Muscle of leg (tissue), 3 donors: ENCODE measurements at regions not wholly inside any gene's neighbourhood (a gene's known extent, or its start where the extent isn't known, plus 50 kb on each side); places are given as distances from the start of the nearest gene placed in this dataset.
"Not testable (repeated sequence)": the region's sequence is repeated elsewhere in the genome, so short reads cannot be mapped to it uniquely, and the experiment has no call there.

Experiments used
- DNase-seq: peaks from one replicate; pipeline ENCODE4 v3.0.0; 2013
- H3K27ac ChIP-seq: one replicate; pipeline ENCODE4 v1.5.1; 2013; ENCODE audit warnings: mild to moderate bottlenecking, low read length, control low read depth
- H3K27me3 ChIP-seq: one replicate; pipeline ENCODE4 v1.6.1; 2013; ENCODE audit warnings: low read length; ENCODE audit not compliant: control insufficient read depth, insufficient read depth
- H3K36me3 ChIP-seq: one replicate; pipeline ENCODE4 v1.6.1; 2013; ENCODE audit warnings: low read length; ENCODE audit not compliant: control insufficient read depth, insufficient read depth
- H3K4me1 ChIP-seq: one replicate; pipeline ENCODE4 v1.6.1; 2013; ENCODE audit warnings: low read length; ENCODE audit not compliant: control insufficient read depth, insufficient read depth
- H3K4me3 ChIP-seq: one replicate; pipeline ENCODE4 v1.5.1; 2013; ENCODE audit warnings: low read length, control low read depth
- H3K9me3 ChIP-seq: replicated peaks from 2 replicates; pipeline ENCODE4 v1.6.1; 2013; ENCODE audit warnings: low read depth, low read length; ENCODE audit not compliant: control insufficient read depth
- WGBS: methylation state at CpG from one replicate; pipeline ENCODE4 v1.1.5; 2013; ENCODE audit warnings: missing lambda C conversion rate; ENCODE audit not compliant: insufficient coverage; 5-methylcytosine and 5-hydroxymethylcytosine counted together

DNA sequence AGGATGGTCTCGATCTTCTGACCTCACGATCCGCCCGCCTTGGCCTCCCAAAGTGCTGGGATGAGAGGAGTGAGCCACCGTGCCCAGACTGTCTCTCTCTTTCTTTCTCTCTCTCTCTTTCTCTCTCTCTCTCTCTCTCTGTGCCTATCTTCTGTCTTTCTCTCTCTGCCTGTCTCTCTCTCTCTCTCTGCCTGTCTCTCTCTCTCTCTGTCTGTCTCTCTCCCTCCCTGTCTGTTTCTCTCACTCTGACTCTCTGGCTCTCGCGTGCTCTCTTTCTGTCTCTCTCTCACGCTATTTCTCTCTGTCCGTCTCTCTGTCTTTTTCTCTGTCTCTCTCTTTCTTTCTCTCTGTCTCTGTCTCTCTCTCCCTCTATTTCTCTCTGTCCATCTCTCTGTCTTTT is 3911.2 kb upstream of the OR11H1 start:
- Histone ChIP-seq H3K36me3 (no peaks in the 10 kb centered on the region), H3K4me3 (no peak overlapping the region), H3K27me3 (no peaks in the 10 kb centered on the region), H3K27ac (no peak overlapping the region), H3K9me3 (peaks cover 60% of the 10 kb centered on the region), H3K4me1 (no peaks in the 10 kb centered on the region)
- no peak for DNase-seq
- 86% methylated on average over 9 of the region's 9 CpGs for WGBS

DNA sequence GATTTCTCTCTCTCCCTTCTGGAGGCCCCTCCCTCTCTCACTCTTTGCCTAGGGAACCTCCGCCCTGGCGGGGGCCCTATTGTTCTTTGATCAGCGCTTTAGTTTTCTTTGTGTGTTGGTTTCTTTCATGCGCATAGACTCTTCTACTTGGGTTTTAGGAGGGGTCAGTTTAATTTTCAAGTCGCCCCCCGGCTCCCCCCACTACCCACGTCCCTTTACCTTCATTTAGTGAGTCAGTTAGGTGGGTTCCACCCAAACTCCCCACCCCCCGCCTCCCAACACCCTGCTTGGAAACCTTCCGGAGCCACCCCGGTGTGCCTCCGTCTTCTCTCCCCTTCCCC is 3909.7 kb upstream of the OR11H1 start:
- not testable (repeated sequence) for DNase-seq, H3K4me1 ChIP-seq, H3K4me3 ChIP-seq, H3K27ac ChIP-seq, H3K27me3 ChIP-seq, H3K36me3 ChIP-seq
- H3K9me3 ChIP-seq = peaks cover 48% of the 10 kb centered on the region
- no CpG with 5 or more reads among the region's 11 CpGs for WGBS

DNA sequence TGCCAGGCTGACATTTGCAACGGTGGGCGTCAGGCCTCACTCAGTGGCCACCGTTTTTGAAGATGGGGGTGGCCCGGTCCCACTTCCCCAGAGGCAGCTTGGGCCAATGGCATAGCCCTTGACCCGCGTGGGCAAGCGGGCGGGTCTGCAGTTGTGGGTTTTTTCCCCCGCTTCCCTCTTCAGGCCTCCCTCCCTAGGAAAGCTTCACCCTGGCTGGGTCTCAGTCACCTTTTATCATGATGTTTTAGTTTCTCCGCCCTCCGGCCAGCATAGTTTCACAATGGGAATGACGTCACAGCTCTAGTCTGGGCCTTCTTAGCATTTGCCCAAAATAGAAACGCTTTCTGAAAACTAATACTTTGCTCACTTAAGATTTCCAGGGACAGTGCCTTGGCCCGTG is 3909.3 kb upstream of the OR11H1 start:
- H3K4me1 ChIP-seq, H3K36me3 ChIP-seq, DNase-seq, H3K4me3 ChIP-seq, H3K27me3 ChIP-seq, H3K27ac ChIP-seq: not testable (repeated sequence)
- 73% methylated on average over 12 of the region's 14 CpGs for WGBS
- H3K9me3 ChIP-seq = peaks cover 48% of the 10 kb centered on the region

DNA sequence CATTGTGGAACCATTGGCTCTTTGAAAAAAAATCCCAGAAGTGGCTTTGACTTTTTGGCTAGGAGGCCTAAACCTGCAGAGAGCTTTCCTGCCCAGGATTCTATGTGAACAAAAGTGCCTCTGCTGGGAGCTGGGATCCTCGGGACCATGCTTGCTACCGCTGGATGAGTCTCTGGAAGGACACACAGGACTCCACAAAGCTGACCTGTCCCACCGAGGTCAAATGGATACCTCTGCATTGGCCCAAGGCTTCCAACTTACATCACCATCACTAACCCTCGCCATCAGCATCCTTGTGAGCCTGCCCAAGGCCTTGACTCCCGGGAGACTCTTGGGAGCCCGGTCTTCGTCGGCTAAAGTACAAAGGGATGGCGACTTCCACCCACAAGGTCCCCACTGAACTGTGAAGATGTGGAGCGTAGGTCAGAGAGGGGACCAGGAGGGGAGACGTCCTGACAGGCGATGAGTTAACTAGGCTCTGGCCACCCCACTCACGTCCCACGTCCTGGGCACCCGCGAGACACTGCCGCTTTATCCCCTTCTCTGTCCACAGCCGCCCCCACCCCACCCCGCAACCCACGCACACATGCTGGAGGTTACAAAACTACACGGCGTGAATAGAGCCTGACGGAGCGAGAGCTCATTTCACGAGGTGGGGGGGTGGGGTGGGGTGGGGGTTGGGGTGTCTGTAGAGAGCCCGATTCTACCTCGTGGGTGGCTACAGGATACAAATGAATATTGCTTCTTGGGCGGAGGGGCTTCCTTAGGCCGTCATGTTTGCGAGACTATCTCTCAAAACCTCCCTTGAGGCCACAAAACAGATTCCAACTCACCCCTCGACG is 3906.8 kb upstream of the OR11H1 start:
- DNase-seq, H3K27me3 ChIP-seq, H3K4me1 ChIP-seq, H3K27ac ChIP-seq, H3K4me3 ChIP-seq, H3K36me3 ChIP-seq: not testable (repeated sequence)
- peaks cover 43% of the 10 kb centered on the region for H3K9me3 ChIP-seq
- 76% methylated on average over 15 of the region's 32 CpGs for WGBS

DNA sequence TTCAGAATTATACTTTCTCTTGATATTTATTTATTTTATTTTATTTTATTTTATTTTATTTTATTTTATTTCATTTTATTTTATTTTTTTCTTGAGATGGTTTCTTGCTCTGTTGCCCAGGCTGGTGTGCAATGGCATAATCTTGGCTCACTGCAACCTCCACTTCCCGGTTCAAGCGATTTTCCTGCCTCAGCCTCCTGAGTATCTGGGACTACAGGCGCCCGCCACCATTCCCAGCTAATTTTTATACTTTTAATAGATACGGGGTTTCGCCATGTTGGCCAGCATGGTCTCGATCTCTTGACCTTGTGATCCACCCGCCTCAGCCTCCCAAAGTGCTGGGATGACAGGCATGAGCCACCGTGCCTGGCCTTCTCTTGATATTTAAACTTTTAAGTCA is 3905.2 kb upstream of the OR11H1 start:
- not testable (repeated sequence) for H3K36me3 ChIP-seq, H3K4me1 ChIP-seq, H3K27me3 ChIP-seq, H3K4me3 ChIP-seq, H3K27ac ChIP-seq, DNase-seq
- WGBS = 93% methylated on average over 5 of the region's 9 CpGs
- H3K9me3 ChIP-seq = peaks cover 48% of the 10 kb centered on the region

DNA sequence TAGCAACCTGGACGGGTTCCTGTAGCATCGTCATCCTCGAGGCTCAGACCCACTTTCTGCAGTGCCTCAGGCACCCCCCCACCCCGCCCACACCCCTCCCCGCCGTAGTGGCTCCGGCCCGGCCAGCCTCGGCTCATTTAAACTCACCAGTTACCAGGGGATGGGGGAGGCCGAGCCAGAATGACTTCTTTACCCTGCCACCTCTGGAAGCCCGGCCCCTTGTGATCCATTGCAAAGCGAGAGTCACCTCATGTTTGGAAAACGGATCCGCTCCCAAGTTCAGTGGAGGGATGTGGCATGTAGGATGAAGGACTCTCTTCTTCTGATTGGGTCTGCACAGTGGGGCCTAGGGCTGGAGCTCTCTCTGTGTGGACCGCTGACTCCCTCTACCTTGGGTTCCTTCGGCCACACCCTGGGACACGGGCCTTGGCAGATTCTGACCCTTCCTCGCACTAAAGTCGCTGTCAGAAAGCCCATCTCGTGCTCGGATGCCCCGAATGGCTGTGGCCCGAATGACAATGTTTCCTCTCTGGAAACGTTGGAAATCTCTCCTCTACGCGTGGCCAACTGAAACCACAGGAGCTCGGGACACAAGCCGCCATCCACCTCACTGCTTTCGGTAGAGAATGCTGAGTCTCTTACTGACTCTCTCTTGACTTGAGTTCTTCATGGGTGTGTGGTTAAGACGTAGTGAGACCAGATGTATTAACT is 3902.1 kb upstream of the OR11H1 start:
- not testable (repeated sequence) for H3K4me1 ChIP-seq, H3K4me3 ChIP-seq, H3K36me3 ChIP-seq, H3K27ac ChIP-seq, H3K27me3 ChIP-seq, DNase-seq
- 86% methylated on average over 28 of the region's 30 CpGs for WGBS
- H3K9me3 ChIP-seq = peaks cover 46% of the 10 kb centered on the region

DNA sequence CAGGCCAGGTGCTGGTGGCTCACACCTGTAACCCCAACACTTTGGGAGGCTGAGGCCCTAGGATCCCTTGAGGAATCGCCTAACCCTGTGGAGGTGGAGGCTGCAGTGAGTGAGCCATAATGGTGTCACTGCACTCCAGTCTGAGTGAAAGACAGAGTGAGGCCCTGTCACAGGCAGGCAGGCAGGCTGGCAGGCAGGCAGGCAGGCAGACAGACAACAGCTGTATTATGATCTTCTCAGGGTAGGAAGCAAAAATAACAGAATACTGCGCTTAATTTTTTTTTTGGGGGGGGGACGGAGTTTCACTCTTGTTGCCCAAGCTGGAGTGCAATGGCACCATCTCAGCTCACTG is 3901.6 kb upstream of the OR11H1 start:
- no peak for DNase-seq
- no peak overlapping the region for H3K27ac ChIP-seq
- no peaks in the 10 kb centered on the region for H3K36me3 ChIP-seq
- peaks cover 45% of the 10 kb centered on the region for H3K9me3 ChIP-seq
- 76% methylated on average over 1 of the region's 3 CpGs for WGBS
- no peaks in the 10 kb centered on the region for H3K4me1 ChIP-seq
- H3K4me3 ChIP-seq = no peak overlapping the region
- no peaks in the 10 kb centered on the region for H3K27me3 ChIP-seq

DNA sequence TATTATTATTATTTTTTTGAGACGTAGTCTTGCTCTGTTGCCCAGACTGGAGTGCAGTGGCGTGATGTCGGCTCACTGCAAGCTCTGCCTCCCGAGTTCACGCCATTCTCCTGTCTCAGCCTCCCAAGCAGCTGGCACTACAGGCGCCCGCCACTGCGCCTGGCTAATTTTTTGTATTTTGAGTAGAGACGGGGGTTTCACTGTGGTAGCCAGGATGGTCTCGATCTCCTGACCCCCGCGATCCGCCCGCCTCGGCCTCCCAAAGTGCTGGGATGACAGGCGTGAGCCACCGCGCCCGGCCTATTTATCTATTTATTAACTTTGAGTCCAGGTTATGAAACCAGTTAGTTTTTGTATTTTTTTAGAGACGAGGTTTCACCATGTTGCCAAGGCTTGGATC is 3901.0 kb upstream of the OR11H1 start:
- DNase-seq, H3K27ac ChIP-seq, H3K4me3 ChIP-seq, H3K27me3 ChIP-seq, H3K36me3 ChIP-seq, H3K4me1 ChIP-seq: not testable (repeated sequence)
- H3K9me3 ChIP-seq = peaks cover 41% of the 10 kb centered on the region
- WGBS = 95% methylated on average over 19 of the region's 20 CpGs

DNA sequence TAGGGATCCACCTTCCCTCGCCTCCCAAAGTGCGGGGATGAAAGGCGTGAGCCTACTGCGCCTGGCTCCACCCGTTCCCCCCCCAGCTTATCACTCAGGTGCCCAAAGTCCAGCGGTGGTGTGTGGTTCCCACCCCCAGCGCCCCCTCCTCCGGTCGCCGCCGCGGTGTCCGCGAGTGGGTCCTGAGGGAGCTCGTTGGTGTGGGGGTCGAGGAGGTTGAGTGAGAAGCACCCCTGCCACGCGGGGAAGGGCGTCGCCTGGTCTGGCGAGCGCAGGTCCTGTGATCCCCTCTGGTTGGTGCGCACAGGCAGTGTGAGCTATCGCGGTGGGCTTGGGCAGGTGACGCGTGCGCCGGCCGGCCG is 3900.6 kb upstream of the OR11H1 start:
- DNase-seq = peak; percentile 2
- WGBS = 90% methylated on average over 31 of the region's 31 CpGs
- Histone ChIP-seq H3K27ac (no peak overlapping the region), H3K36me3 (no peaks in the 10 kb centered on the region), H3K27me3 (no peaks in the 10 kb centered on the region), H3K4me1 (no peaks in the 10 kb centered on the region), H3K4me3 (no peak overlapping the region), H3K9me3 (peaks cover 41% of the 10 kb centered on the region)

DNA sequence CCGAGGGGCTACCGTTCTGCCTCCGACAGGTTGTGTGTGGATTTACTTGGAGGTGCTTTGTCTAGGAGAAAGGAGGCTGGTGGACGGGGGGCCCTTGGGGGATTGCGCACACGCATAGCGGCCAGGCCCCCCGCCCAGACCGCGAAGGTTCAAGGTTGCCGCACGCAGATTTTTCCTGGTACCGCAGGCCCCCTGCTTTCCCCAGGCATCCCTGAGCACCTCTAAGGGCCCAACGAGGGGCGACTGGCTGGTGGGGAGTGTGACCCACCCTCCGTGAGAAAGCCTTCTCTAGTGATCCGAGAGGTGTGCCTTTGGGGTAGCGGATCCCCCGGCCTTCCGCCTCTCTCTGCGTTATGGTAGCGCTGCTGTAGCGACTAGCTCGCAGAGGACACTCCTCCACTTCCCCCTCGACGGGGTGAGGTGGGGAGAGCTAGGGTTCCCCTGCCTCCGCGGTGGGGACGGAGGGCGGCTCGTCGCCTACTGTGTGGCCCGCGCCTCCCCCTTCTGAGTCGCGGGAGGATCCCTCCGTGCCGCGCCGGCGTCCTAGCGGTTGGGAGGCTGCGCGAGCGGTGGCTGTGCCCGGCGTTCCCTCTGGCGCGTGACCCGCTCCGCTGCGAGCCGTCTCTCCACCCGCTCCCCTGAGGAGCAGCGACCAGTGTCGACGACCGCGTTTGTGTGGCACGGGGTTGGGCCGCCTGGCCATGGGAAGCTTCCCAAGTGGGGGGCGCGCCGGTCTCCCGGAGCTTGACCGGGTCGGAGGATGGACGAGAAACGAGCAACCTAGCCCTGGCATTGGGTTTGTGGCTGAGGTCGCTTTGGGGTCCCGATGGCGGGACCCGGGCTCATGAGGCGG is 3900.0 kb upstream of the OR11H1 start:
- no peaks in the 10 kb centered on the region for H3K4me1 ChIP-seq
- H3K27me3 ChIP-seq = no peaks in the 10 kb centered on the region
- WGBS = 85% methylated on average over 74 of the region's 74 CpGs
- peaks cover 41% of the 10 kb centered on the region for H3K9me3 ChIP-seq
- H3K4me3 ChIP-seq = no peak overlapping the region
- no peaks in the 10 kb centered on the region for H3K36me3 ChIP-seq
- DNase-seq = no peak
- no peak overlapping the region for H3K27ac ChIP-seq
